GM23248 (cell line): ENCODE measurements at regions not wholly inside any gene's neighbourhood (a gene's known extent, or its start where the extent isn't known, plus 50 kb on each side); places are given as distances from the start of the nearest gene placed in this dataset.

ENCODE experiments used
- EZH2 ChIP-seq: fragments of 200-600 bp; sonication (generic); IDR thresholded peaks from 2 replicates; pipeline ENCODE4 v1.6.1; 2018; ENCODE audit warnings: antibody characterized with exemption, mild to moderate bottlenecking; ENCODE audit not compliant: insufficient read depth, poor library complexity, severe bottlenecking
- EZH2phosphoT487 ChIP-seq: fragments of 200-600 bp; sonication (generic); IDR thresholded peaks from 2 replicates; pipeline ENCODE4 v1.6.1; 2018; ENCODE audit warnings: antibody characterized with exemption, moderate library complexity, mild to moderate bottlenecking, low read depth; ENCODE audit not compliant: insufficient read depth

DNA sequence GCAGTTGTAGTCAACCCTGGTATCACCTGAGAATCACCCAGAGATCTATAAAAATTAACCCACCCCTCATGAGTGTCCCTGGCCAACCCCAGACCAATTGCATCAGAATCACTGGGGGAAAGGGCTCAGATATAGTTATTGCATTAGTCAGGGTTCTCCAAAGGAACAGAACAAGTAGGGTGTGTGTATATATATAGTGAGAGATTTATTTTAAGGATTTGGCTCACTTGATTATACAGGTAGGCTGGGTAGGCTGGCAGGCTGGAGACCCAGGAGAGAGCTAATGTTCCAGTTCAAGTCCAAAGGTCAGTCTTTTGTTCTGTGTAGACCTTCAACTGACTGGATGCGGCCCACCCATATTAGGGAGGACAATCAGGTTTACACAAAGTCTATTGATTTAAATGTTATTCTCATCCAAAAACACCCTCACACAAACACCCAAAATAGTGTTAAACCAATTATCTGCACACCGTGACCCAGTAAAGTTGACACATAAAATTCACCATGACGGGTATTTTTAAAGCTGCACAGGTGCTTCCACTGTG is 372.9 kb upstream of the NFE2L3 start:
- TF ChIP-seq EZH2phosphoT487, result no peak
- no peak for TF ChIP-seq EZH2
